ENCODE measurements at regions not wholly inside any gene's neighbourhood (a gene's known extent, or its start where the extent isn't known, plus 50 kb on each side); places are given as distances from the start of the nearest gene placed in this dataset.

DNA sequence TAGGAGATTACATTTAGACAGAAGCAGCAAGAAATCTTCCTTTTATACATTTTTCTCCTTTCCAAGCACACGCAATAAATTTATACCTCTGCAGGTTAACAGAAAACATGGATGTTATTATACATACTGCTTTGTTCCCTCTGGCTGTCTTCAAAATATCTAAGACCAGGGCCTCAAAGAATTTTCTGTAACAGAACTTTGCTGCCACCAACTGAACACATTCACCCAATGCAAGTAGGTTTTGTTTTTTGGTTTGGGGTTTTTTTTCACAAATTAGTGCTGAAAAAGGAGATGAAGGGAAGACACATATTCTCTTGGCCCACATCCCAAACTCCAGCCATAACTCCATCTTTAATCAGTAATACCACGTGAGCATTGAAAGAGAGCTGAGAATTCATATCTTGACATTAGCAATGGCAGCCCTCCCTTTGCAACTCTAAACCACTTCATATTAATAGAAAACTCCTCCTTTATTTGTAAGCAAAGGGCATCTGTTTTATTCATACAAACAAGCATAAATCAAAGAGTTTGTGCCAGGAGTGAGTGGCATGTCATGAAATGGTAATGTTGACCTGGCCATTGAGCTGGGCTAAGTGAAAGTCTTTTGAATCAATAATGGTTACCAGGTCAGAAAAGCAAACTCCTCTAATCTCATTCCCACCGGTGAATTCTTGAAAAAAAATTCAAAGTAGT is 150.8 kb upstream of the FSCB start:
- DNase-seq (ENCODE audit: low spot score) (no peak), ATAC-seq (ENCODE audit: low read depth) (no peak)
- H3K4me3 ChIP-seq (ENCODE audit: severe bottlenecking): no peak overlapping the region
- no peaks in the 10 kb centered on the region for H3K36me3 ChIP-seq (ENCODE audit: low read depth)
- no peaks in the 10 kb centered on the region for H3K4me1 ChIP-seq (ENCODE audit: insufficient read depth, poor library complexity, severe bottlenecking)
- H3K27me3 ChIP-seq (ENCODE audit: insufficient read depth, poor library complexity, severe bottlenecking): peaks cover 12% of the 10 kb centered on the region
- no peak overlapping the region for H3K27ac ChIP-seq (ENCODE audit: poor library complexity, severe bottlenecking)
- H3K9me3 ChIP-seq (ENCODE audit: severe bottlenecking): no peaks in the 10 kb centered on the region
- TF ChIP-seq, protein P1, sequence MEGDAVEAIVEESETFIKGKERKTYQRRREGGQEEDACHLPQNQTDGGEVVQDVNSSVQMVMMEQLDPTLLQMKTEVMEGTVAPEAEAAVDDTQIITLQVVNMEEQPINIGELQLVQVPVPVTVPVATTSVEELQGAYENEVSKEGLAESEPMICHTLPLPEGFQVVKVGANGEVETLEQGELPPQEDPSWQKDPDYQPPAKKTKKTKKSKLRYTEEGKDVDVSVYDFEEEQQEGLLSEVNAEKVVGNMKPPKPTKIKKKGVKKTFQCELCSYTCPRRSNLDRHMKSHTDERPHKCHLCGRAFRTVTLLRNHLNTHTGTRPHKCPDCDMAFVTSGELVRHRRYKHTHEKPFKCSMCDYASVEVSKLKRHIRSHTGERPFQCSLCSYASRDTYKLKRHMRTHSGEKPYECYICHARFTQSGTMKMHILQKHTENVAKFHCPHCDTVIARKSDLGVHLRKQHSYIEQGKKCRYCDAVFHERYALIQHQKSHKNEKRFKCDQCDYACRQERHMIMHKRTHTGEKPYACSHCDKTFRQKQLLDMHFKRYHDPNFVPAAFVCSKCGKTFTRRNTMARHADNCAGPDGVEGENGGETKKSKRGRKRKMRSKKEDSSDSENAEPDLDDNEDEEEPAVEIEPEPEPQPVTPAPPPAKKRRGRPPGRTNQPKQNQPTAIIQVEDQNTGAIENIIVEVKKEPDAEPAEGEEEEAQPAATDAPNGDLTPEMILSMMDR (IDR thresholded peaks at IDR 0.05; ENCODE audit: poor library complexity, severe bottlenecking): peak; percentile 58

DNA sequence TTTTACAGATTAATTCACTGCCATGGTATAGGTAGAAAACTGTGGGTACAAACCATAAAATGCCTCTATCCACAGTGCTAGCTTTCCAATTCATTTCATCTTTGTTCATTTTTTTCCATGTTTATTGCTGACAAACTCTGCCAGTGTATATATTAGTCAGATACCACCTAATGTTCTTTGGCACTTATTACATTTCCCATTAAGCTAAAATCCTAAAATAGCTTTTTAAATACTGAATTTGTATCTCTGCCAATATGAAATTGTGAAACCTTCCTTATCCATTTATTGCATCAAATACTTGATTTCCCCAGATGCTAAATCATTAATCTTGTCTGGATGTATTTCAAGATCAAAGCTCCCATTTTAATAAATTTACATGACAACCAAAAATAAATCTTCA is 150.1 kb upstream of the FSCB start:
- TF ChIP-seq, protein P1 (IDR thresholded peaks at IDR 0.05; ENCODE audit: poor library complexity, severe bottlenecking): no peak
- Histone ChIP-seq H3K4me3 (ENCODE audit: severe bottlenecking) (no peak overlapping the region), H3K27me3 (ENCODE audit: insufficient read depth, poor library complexity, severe bottlenecking) (peaks cover 12% of the 10 kb centered on the region), H3K9me3 (ENCODE audit: severe bottlenecking) (no peaks in the 10 kb centered on the region), H3K4me1 (ENCODE audit: insufficient read depth, poor library complexity, severe bottlenecking) (no peaks in the 10 kb centered on the region), H3K36me3 (ENCODE audit: low read depth) (no peaks in the 10 kb centered on the region), H3K27ac (ENCODE audit: poor library complexity, severe bottlenecking) (no peak overlapping the region)
- DNase-seq (ENCODE audit: low spot score) (no peak), ATAC-seq (ENCODE audit: low read depth) (no peak)

DNA sequence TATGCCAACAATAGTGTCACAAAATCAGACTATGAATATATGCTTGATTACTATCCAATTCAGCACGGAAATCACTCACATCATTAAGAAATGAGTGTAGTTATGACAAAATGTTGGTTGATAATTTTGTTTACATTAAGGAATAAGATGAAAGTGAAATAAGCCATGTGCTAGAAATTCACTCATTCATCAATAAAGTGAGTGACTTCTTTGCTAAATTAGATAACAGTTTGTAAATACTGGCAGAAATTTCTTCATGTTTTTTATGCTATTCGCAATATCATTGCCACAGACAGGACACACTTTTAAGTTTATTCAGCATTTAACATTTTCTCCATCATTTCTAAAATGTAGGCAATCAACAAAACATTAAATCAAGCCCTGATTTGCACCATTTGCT is 147.5 kb upstream of the FSCB start:
- no peaks in the 10 kb centered on the region for H3K4me1 ChIP-seq (ENCODE audit: insufficient read depth, poor library complexity, severe bottlenecking)
- DNase-seq (ENCODE audit: low spot score) (no peak), ATAC-seq (ENCODE audit: low read depth) (no peak)
- H3K27ac ChIP-seq (ENCODE audit: poor library complexity, severe bottlenecking): no peak overlapping the region
- H3K27me3 ChIP-seq (ENCODE audit: insufficient read depth, poor library complexity, severe bottlenecking): peaks cover 12% of the 10 kb centered on the region
- H3K4me3 ChIP-seq (ENCODE audit: severe bottlenecking): no peak overlapping the region
- TF ChIP-seq, protein P1 (IDR thresholded peaks at IDR 0.05; ENCODE audit: poor library complexity, severe bottlenecking): no peak
- H3K36me3 ChIP-seq (ENCODE audit: low read depth): no peaks in the 10 kb centered on the region
- no peaks in the 10 kb centered on the region for H3K9me3 ChIP-seq (ENCODE audit: severe bottlenecking)

DNA sequence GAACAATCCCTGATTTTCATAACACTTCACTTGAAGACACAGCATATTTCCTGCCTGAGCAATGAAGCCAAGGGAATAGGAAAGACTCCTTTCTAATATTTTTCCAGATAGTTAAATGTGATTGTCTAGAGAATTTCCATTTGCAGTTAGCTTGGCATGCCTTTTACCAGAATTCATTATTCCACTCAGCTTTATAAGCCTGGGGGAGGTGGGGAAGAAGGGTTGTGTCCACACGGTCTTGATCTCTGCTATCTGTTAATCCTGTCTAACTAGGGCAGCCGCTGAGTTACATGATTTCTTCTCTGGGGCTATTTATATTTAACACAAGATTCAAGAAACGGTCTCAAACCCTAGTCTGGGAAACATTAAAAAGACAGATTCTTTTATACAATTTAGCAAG is 146.6 kb upstream of the FSCB start:
- peaks cover 12% of the 10 kb centered on the region for H3K27me3 ChIP-seq (ENCODE audit: insufficient read depth, poor library complexity, severe bottlenecking)
- H3K4me3 ChIP-seq (ENCODE audit: severe bottlenecking): no peak overlapping the region
- H3K4me1 ChIP-seq (ENCODE audit: insufficient read depth, poor library complexity, severe bottlenecking): no peaks in the 10 kb centered on the region
- no peaks in the 10 kb centered on the region for H3K36me3 ChIP-seq (ENCODE audit: low read depth)
- no peak overlapping the region for H3K27ac ChIP-seq (ENCODE audit: poor library complexity, severe bottlenecking)
- H3K9me3 ChIP-seq (ENCODE audit: severe bottlenecking): no peaks in the 10 kb centered on the region
- ATAC-seq (ENCODE audit: low read depth) (no peak), DNase-seq (ENCODE audit: low spot score) (no peak)
- TF ChIP-seq, protein P1 (IDR thresholded peaks at IDR 0.05; ENCODE audit: poor library complexity, severe bottlenecking): no peak

DNA sequence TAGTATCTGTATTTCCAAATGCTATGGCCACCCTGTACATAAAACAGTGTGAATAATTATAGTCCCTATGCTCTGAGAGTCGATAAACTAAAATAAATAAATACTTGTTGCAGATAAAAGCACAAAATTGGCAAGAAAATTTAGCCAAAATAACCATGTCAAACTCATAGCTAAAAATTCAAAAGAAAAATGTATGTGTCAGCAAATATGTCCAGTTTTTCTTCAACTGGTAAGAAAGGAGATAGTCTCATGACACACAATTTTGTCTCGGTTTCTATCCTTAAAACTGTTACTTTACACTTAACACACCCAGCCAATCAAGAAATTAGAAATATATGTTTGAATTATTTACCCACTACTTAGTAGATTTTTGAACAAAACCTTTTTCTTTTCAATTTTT is 145.6 kb upstream of the FSCB start:
- H3K36me3 ChIP-seq (ENCODE audit: low read depth): no peaks in the 10 kb centered on the region
- H3K27ac ChIP-seq (ENCODE audit: poor library complexity, severe bottlenecking): no peak overlapping the region
- peaks cover 12% of the 10 kb centered on the region for H3K27me3 ChIP-seq (ENCODE audit: insufficient read depth, poor library complexity, severe bottlenecking)
- no peaks in the 10 kb centered on the region for H3K9me3 ChIP-seq (ENCODE audit: severe bottlenecking)
- ATAC-seq (ENCODE audit: low read depth) (no peak), DNase-seq (ENCODE audit: low spot score) (no peak)
- no peak overlapping the region for H3K4me3 ChIP-seq (ENCODE audit: severe bottlenecking)
- H3K4me1 ChIP-seq (ENCODE audit: insufficient read depth, poor library complexity, severe bottlenecking): no peaks in the 10 kb centered on the region
- TF ChIP-seq, protein P1 (IDR thresholded peaks at IDR 0.05; ENCODE audit: poor library complexity, severe bottlenecking): no peak

Measured in RWPE2 (cell line).